Inflammatory macrophage (primary cell): ENCODE measurements at regions not wholly inside any gene's neighbourhood (a gene's known extent, or its start where the extent isn't known, plus 50 kb on each side); places are given as distances from the start of the nearest gene placed in this dataset.
"Not testable (repeated sequence)": the region's sequence is repeated elsewhere in the genome, so short reads cannot be mapped to it uniquely, and the experiment has no call there.

Source experiments
- DNase-seq, 2 donors: peaks; one replicate each; pipeline ENCODE4 v3.0.0-alpha.2; 2020 to 2022

DNA sequence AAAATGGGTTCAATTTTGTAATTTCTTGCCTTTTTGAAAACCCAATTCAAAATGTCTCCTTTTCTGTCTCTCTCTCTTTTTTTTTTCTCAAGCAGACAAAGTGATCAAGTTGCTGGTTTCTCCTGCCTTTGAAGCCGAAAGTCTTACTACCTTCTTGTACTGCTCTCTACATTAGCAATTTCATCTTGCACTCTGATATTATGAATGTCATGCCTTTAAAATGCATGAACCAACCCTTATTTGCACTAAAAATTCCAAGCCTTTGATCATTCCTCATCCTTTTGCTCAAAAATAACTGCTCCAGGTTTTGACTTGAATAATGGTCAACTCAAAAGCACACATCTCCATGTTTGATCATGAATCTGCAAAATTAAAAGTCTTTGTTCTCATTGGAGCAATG lies 125.2 kb downstream of the CETN3 start:
- DNase-seq, result no peak

DNA sequence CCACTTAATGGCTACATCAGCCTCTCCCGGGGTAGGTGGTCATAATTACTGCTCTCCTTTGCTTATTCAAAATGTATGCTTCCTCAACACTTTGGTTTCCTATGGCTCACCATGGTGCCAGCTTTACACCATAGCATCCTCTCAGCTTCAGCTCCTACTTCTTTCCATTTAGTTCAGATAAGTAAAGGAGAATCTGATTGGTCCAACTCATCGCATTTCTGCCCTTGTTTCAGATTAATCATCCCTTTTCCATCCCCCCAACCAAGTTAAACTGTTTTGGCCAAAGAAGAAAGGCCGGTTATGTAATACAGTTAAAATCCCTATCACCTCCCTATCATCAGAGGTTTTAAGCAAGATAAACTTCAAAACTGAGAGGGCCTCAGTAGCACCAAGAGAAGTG lies 130.5 kb downstream of the CETN3 start:
- DNase-seq, result no peak

DNA sequence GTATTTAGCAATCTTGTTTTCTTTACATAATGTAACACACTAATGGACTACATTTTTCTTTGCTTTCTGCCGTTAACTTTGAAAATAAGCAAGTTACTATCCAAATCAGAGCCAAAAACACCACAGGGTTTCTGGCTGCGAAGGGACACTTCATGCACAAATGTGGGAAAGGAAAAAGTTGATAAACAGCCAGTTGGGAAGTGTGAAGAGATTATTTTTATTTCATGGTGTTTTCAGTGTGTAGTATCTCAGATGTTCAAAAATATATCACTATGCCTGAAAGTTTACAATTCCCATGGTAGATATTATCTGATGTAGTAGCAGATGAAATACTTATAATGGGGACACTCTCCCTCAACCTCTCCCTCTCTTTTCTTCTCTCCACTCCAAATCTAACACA lies 135.3 kb downstream of the CETN3 start:
- DNase-seq, result no peak

DNA sequence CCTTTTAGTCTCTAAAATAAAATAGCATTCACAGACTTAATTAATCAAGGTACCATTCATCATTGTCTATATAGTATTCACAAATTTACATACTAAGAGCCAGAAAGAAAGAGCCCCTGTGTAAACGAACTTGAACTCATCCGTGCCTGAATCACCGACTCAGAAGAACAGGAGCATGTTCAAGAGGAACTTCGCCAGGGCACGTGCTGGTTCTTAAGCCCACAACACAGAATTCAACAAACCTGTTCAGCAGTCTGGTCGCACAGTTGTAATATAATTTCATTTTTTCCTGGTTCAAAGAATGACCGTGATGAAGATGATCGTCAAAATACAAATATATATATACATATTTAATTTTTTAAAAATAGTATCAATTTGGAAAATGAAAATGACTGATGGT lies 141.9 kb downstream of the CETN3 start:
- DNase-seq, result no peak

DNA sequence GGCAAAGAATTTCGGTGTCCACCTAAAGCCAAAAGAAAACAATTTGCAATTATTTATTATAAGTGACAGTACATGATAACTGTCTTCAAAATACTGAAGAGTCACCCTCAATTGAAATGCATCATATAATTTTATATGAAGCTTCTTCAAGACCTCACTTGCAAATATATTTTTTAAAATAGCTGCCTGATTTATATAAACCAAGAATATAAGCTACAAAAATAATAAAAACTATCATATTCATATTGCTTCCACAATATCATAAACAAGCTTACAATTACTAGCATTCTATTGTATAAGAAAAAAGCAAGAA lies 144.1 kb downstream of the CETN3 start:
- DNase-seq, result no peak

DNA sequence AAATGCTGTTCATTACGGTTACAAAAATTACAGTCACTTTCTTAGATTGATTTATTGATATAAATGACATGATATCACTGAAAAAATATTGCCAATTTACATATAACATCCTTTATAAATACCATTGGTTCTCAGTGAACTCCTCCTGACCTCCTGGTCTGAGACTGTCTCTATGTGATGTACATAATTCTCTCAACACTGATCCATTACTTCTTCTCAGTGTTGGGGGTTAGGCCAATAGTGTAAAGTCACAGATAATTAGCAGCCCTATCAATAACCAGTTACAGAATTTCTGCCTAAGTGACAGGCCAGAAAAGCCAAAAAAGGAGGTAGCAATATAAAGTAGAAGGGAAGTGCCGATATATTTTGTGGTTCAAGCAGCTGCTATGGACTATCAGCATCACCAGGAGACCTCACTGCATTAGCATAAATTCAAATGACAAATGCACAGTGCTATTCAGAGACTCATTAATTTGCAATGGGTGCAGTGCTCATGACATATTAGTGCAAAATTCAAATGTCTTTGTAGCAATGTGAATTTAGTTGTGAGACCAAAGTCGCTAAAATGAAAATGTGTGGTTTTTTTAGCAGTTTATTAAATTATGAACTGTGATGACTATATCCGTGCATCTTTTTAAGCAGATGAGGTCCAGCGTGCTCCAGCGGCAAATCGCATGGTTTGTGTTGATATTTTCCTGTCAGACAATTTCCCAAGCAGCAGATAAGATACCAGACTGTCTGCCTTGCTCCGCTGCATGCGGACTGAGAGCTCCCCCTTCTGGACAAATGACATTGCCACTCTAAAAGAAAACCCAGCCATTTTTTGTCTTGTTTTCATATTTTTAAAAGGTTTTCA lies 144.6 kb downstream of the CETN3 start:
- DNase-seq, result peak; percentile 60 to 70

DNA sequence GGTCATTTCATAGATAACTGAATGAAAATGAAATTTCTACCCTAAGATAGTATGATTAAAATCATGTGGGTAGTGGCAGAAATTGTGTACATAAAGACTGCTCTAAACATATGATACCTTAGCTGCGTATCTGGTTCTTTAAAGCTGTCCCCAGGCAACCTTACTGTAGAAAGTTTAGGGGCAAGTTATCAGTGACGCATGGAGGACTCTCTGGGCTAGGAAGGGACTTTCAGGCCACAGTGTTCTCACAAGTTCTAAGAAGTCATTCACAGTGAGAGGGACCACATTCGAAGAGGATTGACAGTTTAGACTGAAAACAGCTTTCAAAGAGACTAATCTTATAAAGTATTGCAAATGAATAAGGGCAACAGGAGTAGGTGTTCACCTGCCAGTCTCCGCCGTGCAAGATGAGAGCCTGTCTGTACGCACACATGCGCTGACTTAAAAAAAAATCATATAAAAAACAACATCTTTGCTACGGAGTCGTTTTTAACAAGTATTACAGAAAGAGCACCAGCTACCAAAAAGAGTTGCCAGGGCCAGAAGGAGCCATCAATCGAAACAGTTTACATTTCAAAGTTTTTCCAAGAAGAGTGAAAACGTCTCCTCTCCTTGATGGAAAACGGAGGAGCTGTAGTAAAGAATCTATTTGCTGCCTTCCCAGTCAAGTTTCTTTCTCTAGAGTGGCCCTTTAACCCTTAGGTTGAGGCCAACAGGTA lies 146.3 kb downstream of the CETN3 start:
- DNase-seq, result no peak

DNA sequence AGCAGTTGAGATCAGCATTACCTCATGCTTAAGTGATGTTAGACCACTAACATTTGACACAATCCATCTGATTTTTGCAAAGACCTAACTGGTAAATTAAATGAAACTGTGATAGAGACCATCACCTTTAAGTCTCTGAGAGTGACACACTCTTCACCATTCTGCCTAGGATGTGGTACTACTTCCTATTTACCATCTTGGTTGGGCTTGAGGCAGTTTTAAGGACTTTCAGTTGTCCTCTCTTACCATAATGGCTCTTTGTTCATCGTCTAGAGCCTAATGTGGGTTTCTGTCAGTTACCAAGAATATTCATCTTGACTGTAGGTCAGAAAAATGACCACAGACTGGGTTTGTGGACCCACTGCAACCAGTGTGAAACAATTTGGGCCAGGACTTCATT lies 158.1 kb downstream of the CETN3 start:
- no peak for DNase-seq

DNA sequence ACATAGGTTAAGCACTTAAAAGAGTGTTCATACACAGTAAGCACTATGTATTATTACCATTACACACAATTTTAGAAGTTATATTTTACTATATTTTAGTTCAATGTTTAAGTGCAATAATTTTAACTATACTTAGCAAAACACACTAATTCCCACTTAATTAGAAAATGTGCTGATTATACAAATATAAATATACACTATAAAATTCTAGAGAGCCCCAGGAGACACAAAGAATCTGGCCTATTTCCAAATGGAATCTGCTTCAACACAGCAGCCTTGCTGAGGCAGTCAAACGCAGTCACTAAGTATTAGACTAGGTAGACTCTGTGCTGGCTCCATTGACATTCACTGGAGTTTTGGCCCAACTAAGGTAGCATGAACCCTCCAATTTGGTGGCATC lies 160.9 kb downstream of the CETN3 start:
- no peak for DNase-seq

DNA sequence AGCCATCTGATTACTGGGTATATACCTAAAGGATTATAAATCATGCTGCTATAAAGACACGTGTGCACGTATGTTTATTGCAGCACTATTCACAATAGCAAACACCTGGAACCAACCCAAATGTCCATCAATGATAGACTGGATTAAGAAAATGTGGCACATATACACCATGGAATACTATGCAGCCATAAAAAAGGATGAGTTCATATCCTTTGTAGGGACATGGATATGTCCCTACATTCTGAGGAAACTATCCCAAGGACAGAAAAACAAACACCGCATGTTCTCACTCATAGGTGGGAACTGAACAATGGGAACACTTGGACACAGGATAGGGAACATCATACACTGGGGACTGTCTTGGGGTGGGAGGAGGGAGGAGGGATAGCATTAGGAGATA lies 165.7 kb downstream of the CETN3 start:
- DNase-seq, result not testable (repeated sequence)

DNA sequence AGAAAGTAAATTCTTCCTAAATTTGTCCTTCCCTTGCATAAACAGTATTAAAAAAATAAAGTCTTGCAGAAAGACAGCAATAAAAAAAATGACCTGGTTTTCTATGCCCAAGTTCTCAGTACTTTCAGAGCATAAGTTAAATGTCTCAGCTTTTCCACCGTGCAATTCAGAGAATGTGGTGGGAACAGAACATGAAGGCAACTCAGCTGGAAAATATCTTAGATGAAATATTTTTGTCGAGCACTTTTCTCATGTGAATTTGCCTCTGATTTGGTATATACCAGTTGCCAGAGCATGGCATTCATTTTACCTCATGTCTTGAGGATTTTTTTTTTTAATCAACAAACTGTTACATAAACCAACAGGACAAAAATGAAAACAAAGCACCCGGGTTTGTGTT lies 176.1 kb downstream of the CETN3 start:
- no peak for DNase-seq

DNA sequence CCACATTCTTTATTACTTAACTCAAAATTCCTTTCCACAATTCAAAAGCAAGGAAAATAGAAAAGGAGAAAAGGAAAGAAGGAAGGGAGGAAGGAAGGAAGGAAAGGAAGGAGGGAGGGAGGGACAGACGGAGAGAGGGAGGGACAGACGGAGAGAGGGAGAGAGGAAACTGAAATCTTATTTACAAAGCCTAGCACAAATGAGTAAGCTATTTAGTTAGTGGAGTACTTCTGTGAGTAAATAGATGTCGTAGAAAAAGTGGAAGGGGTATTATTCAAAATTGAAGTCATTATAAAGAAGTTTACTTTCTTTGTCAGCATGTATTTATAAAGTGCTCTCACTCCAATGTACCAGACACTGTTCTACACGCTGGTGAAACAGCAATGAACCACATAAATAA lies 177.9 kb downstream of the CETN3 start:
- DNase-seq, result no peak

DNA sequence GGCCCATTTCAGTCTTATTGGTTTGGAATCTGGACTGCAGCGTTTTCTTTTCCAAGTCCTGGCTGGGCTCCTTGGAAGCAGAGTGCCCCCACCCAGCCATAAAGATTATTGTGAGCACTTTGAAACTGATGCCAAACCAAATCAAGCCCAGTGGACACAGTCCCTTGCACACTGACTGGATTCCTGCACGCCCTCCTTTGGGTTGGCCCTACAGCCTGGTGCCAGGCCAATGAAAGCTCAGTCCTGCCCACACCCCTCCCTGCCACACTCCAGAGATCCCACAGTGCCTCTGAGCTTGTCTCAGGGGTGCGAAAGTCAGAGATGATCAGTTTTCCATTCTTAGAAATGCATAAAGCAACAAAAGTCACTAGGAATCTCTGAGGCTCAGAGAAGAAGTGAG lies 181.9 kb downstream of the CETN3 start:
- DNase-seq, result no peak

DNA sequence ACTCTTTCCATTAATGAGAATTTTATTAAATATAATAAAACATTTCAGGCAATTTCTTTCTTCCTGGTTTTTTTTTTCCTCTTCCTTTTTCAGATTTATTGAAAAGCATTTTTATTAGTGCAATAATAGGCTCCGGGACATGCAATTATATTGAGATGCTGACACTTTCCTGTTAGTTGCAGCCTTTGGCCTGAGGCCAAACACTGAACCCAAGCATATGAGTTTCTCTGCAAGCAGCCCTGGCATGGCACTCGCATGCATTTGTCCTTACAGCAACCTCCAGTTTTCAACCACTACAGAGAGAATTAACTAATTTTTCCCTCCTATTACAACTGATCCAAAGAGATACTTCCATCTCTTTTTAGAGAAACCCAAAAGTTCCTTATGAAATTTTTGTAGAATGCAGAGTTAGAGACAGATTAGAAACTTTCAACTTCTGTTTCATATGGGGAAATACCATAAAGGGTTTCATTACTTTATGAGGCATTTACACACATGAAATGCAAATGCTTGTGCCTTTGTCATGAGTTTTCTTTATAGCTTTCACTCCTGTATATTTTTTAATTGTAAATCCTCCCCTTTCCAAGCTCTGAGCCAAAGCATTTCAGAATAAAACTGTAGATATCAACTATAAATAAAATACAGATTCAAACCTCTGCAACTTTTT lies 183.0 kb downstream of the CETN3 start:
- DNase-seq, result no peak

DNA sequence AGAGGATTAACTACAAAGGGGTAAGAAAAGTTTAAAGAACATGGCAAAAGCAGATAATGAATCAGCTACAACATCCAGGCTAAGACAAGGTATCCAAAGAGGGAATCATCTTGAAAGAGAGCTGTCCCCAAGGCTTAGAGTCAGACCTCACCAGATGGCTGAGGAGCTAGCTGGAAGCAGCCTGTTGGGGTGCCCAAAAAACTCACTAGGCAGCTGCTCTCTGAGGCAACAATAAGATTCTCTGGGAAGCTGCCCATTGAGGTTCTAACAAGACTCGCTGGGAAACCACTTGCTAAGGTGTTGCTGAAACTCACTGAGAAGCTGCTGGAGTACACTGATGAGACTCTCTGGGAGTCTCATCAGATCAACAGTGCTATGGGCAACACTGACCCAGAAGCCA lies 185.2 kb downstream of the CETN3 start:
- no peak for DNase-seq

DNA sequence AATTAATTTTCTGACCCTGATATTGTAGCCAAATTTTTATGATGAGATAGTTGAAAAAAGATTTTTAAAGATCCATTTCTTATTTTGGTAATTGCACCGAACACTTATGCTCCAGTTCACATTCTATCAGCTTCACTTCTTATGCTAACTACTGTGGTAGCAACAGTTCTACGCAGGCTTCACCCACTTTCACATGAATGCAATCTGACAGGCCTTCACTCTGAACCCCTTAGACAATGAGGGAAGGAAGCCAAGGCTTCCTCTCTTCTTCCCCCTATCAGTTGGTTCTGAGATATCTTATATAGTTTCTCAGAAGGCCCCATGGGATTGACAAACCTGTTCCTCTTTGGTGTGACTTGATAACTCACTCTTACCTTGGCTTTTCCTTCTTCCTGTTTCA lies 185.8 kb downstream of the CETN3 start:
- DNase-seq, result no peak

DNA sequence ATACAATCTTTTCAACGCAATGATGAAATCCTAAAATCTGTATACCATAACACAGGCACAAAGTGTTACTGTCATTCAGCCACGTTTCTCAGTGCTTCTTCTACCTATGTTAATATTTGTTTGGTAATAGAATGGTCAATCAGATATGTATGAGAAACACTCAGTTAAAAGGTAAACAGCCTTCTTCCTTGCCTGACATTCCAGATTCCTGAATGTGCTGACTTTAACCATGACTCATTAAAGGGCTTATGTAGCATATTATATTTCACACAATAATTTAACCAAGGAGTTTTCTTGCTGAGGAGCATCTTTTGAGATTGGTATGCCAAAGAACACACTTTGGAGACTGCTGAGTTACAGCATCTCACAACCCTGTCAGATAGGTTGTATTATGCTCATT lies 187.6 kb downstream of the CETN3 start:
- DNase-seq, result no peak

DNA sequence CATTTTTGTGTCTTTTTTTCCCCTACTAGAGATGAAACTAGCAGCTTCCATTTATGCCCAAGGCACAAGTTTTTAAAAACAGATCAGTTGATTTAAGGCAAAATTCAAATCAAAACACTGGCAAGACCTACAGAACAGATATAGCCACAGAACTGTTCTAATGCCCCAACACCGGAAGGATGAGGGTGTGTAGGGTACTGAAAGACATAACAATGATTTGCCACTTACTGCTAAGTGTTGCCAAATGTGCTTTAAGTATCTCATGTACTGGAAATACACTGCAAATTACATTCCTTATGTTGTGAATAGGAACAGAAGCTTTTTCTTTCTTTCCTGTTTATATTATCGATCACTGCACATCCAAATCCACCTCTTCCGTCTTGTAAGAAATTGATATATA lies 189.0 kb downstream of the CETN3 start:
- DNase-seq, result no peak

DNA sequence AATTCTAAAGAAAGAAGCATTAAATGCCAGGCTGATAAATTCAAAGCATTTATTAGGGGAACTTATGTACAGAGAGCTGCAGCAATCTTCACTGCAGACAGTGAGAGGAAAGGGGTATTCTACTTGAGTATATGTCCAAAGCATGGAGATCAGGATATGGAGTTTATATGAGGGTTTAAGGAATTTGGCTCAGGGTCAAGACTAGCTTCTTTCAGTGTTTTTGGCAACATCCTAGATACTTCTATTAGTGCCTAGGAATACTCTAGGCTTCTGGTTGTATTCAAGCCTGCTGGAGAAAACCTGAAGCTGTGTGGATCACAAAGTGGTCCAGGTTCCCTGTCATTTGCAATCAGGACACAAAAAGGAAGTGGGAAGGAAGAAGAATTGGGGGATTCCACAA lies 194.6 kb downstream of the CETN3 start:
- no peak for DNase-seq

DNA sequence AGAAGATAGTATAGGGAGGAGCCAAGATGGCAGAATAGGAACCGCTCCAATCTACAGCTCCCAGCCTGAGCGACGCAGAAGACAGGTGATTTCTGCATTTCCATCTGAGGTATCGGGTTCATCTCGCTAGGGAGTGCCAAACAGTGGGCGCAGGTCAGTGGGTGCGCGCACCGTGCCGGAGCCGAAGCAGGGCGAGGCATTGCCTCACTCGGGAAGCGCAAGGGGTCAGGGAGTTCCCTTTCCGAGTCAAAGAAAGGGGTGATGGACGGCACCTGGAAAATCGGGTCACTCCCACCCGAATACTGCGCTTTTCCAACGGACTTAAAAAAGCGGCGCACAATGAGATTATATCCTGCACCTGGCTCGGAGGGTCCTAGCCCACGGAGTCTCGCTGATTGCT lies 201.2 kb downstream of the CETN3 start:
- not testable (repeated sequence) for DNase-seq

DNA sequence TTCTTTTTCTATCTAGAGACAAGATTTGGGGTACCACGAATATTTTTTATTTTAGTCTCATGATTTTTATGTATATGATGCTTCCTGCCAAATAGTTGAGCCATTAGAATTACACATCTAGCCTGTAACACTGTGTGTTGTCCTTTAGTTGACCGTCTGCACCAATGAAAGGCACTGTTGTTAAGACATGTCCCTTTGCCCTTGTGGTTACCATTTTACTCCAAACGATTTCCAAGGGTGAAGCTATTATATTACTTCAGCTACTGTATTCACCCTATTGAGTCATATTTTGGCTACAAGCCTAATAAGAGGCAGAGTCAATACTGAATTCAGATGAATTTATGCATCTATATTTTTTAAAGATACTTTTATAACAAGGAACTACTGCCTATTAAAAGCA lies 207.6 kb downstream of the CETN3 start:
- DNase-seq, result no peak

DNA sequence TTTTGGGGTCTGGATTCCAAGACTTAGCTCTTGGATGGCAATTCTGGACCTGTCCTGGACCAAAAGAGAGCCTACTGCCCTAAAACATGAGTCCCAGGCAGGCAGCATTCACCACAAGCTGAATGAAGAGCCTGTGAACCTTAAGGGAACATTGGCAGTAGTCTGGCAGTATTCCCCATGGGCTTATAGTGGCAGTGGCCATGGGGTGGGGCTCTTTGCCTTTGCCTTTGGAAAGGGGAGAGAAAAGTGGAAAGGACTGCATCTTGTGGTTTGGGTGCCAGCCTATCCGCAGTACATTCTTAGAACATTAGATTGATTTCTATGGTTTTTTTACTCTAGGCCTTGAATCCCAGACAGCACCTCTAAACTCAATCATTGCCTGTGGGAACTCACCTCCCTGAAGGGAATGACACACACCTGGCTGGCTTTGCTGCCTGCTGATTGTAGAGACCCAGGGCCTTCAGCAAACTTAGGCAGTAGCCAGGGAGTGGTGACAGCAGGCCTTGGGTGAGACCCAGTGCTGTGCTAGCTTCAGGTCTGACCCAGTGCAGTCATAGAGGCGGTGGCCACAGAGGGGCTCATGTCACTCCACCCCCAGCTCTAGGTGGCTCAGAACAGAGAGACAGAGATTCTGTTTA lies 216.3 kb downstream of the CETN3 start:
- no peak for DNase-seq

DNA sequence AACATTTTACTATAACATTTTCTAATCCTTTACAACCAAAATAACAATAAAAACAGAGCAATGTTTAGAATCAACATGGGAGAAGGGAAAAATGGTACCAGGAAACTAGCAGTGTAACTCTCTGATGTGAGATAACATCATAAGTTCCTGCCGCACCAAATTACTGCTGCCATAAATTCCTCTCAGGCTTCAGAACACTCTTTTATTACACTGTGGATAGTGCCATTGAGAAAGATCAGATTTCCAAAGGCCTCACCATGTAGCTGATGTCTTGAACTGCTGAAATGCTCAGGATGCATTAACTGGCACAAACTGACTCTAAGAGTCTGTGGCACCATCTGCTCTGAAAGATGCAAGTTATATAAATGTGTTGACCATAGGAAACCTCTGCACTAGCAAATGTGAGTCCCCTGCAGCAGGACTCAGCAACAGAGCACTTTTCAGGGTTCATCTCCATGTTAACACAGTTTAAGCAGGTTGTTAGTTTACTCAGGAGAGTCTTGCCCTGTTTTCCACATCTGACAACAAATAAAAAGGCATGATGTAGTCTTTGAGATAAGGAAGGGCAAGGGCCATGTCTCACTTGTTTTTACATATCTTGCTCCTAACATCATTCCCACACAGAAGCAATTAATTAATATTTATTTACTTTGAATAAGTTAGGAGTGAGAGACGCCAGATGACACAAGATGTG lies 218.1 kb downstream of the CETN3 start:
- no peak for DNase-seq
